GM23338 (cell line): ENCODE measurements at regions not wholly inside any gene's neighbourhood (a gene's known extent, or its start where the extent isn't known, plus 50 kb on each side); places are given as distances from the start of the nearest gene placed in this dataset.

Source experiments
- ATAC-seq: fragments of 200-7000 bp; cut with Tn5 transposase; 3 replicates; pipeline ENCODE4 v1.9.1; 2020
- DNase-seq: peaks from one replicate; pipeline ENCODE4 v3.0.0-alpha.2; 2015; ENCODE audit warnings: low spot score
- H2AFZ ChIP-seq: fragments of 200-600 bp; sonication (generic); 2 replicates; pipeline ENCODE4 v1.8.0; 2016; ENCODE audit warnings: antibody characterized with exemption, mild to moderate bottlenecking, moderate library complexity
- H3F3A ChIP-seq: fragments of 200-600 bp; sonication (generic); replicated peaks from 2 replicates; pipeline ENCODE4 v1.8.0; 2017; ENCODE audit warnings: antibody characterized with exemption, mixed run types, low read depth
- H3K27ac ChIP-seq: fragments of 200-600 bp; sonication (generic); 2 replicates; pipeline ENCODE4 v1.6.1; 2016; ENCODE audit warnings: low read depth
- H3K27me3 ChIP-seq: fragments of 200-600 bp; sonication (generic); 2 replicates; pipeline ENCODE4 v1.8.0; 2016; ENCODE audit warnings: mild to moderate bottlenecking, mixed run types, moderate library complexity; ENCODE audit not compliant: insufficient read depth
- H3K36me3 ChIP-seq: fragments of 200-600 bp; sonication (generic); 2 replicates; pipeline ENCODE4 v1.8.0; 2016; ENCODE audit warnings: mild to moderate bottlenecking; ENCODE audit not compliant: insufficient read depth
- H3K4me1 ChIP-seq: fragments of 200-600 bp; sonication (generic); 2 replicates; pipeline ENCODE4 v1.8.0; 2016; ENCODE audit warnings: mild to moderate bottlenecking, moderate library complexity; ENCODE audit not compliant: insufficient read depth
- H3K4me2 ChIP-seq: fragments of 200-600 bp; sonication (generic); 2 replicates; pipeline ENCODE4 v1.7.1; 2017; ENCODE audit warnings: mixed run types
- H3K4me3 ChIP-seq: fragments of 200-600 bp; sonication (generic); 2 replicates; pipeline ENCODE4 v1.6.1; 2016; ENCODE audit warnings: mixed run types
- H3K79me2 ChIP-seq: fragments of 200-600 bp; sonication (generic); replicated peaks from 2 replicates; pipeline ENCODE4 v1.8.0; 2017; ENCODE audit warnings: mild to moderate bottlenecking; ENCODE audit not compliant: insufficient read depth
- H3K9me2 ChIP-seq: fragments of 200-600 bp; sonication (generic); 2 replicates; pipeline ENCODE4 v1.8.0; 2017; ENCODE audit not compliant: insufficient read depth
- H4K20me1 ChIP-seq: fragments of 200-600 bp; sonication (generic); replicated peaks from 2 replicates; pipeline ENCODE4 v1.8.0; 2017; ENCODE audit warnings: mild to moderate bottlenecking; ENCODE audit not compliant: insufficient read depth
- H3K27ac Mint-ChIP-seq: 2 replicates; pipeline ENCODE4 v1.8.0; 2020; ENCODE audit warnings: inconsistent platforms, mild to moderate bottlenecking, moderate library complexity, mixed read lengths
- H3K27me3 Mint-ChIP-seq: 3 replicates; pipeline ENCODE4 v1.8.0; 2022; ENCODE audit warnings: low read depth, mild to moderate bottlenecking, moderate library complexity, mixed read lengths, inconsistent platforms; ENCODE audit not compliant: insufficient read depth, poor library complexity
- H3K36me3 Mint-ChIP-seq: 3 replicates; pipeline ENCODE4 v1.8.0; 2021; ENCODE audit warnings: low read depth, mild to moderate bottlenecking, inconsistent platforms, moderate library complexity, mixed read lengths
- H3K4me1 Mint-ChIP-seq: 3 replicates; pipeline ENCODE4 v1.8.0; 2020; ENCODE audit warnings: mild to moderate bottlenecking, inconsistent platforms, mixed read lengths
- H3K4me3 Mint-ChIP-seq: 3 replicates; pipeline ENCODE4 v1.8.0; 2021; ENCODE audit warnings: moderate library complexity, mild to moderate bottlenecking, inconsistent platforms, mixed read lengths
- H3K9me3 Mint-ChIP-seq: 3 replicates; pipeline ENCODE4 v1.8.0; 2020; ENCODE audit warnings: moderate library complexity, mild to moderate bottlenecking, inconsistent platforms, mixed read lengths
- CREB1 ChIP-seq: fragments of 250-450 bp; sonication (Bioruptor Pico); IDR thresholded peaks from 2 replicates; pipeline ENCODE4 v1.5.0; 2020; ENCODE audit warnings: low read depth, mild to moderate bottlenecking, moderate library complexity
- EZH2 ChIP-seq: fragments of 200-600 bp; sonication (generic); IDR thresholded peaks from one replicate; pipeline ENCODE4 v1.8.0; 2017; ENCODE audit warnings: antibody characterized with exemption, mild to moderate bottlenecking, low read depth; ENCODE audit not compliant: unreplicated experiment
- EZH2phosphoT487 ChIP-seq: fragments of 200-600 bp; sonication (generic); IDR thresholded peaks from one replicate; pipeline ENCODE4 v1.8.1; 2018; ENCODE audit warnings: antibody characterized with exemption; ENCODE audit not compliant: unreplicated experiment
- JUNB ChIP-seq: IDR thresholded peaks from one replicate; pipeline ENCODE4 v1.6.1; 2016; ENCODE audit warnings: antibody characterized with exemption; ENCODE audit not compliant: unreplicated experiment
- NANOG ChIP-seq: IDR thresholded peaks from 2 replicates; pipeline ENCODE4 v1.6.1; 2016; ENCODE audit warnings: antibody characterized with exemption, borderline replicate concordance
- POLR2AphosphoS5 ChIP-seq: IDR thresholded peaks from 2 replicates; pipeline ENCODE4 v1.6.1; 2016; ENCODE audit warnings: antibody characterized with exemption, low read depth
- STAT1 ChIP-seq: IDR thresholded peaks from one replicate; pipeline ENCODE4 v1.6.1; 2016; ENCODE audit warnings: antibody characterized with exemption; ENCODE audit not compliant: unreplicated experiment
- ZNF114 ChIP-seq: fragments of 250-450 bp; sonication (Bioruptor Pico); IDR thresholded peaks from 2 replicates; pipeline ENCODE4 v1.5.0; 2020; ENCODE audit warnings: mild to moderate bottlenecking, moderate library complexity
- ZNF331 ChIP-seq: fragments of 250-450 bp; sonication (Bioruptor Pico); IDR thresholded peaks from 2 replicates; pipeline ENCODE4 v1.5.0; 2020; ENCODE audit warnings: low read depth, mild to moderate bottlenecking, moderate library complexity
- TF ChIP-seq, protein P1 (sequence below): IDR thresholded peaks from 2 replicates; pipeline ENCODE4 v1.6.1; 2016; ENCODE audit warnings: antibody characterized with exemption
- TF ChIP-seq, protein P2 (sequence below): IDR thresholded peaks from one replicate; pipeline ENCODE4 v1.6.1; 2018; ENCODE audit warnings: antibody characterized with exemption; ENCODE audit not compliant: unreplicated experiment
- TF ChIP-seq, protein P3 (sequence below), 2 experiments: fragments of 200-600 bp in 1 of 2; sonication (generic) in 1 of 2; conservative IDR thresholded peaks; 2 replicates each; pipeline versions ENCODE4 v1.5.1 to v1.6.1; 2016 to 2017; ENCODE audit warnings: antibody characterized with exemption in 2 of 2, low read depth in 2 of 2, mild to moderate bottlenecking in 2 of 2, moderate library complexity in 1 of 2

DNA sequence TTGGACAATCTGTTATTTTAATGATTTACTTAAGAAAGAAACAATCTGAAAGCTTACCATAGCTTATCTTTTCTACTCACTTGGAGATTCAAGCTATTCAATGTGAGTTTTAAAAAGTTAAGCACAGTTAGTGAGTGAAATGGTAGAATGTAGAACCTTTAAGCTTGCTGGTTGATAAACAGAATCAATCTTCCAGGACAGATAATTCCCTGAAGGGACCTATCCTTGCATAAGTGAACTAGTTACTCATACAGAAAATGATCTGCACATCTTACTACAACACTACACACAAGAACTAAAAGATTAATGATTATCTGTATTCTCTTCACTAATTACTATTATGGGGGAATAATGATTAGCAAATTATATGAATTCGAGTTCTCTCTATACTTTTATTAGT lies 165.6 kb downstream of the PALM2AKAP2 start (continued):
- TF ChIP-seq, protein P1, sequence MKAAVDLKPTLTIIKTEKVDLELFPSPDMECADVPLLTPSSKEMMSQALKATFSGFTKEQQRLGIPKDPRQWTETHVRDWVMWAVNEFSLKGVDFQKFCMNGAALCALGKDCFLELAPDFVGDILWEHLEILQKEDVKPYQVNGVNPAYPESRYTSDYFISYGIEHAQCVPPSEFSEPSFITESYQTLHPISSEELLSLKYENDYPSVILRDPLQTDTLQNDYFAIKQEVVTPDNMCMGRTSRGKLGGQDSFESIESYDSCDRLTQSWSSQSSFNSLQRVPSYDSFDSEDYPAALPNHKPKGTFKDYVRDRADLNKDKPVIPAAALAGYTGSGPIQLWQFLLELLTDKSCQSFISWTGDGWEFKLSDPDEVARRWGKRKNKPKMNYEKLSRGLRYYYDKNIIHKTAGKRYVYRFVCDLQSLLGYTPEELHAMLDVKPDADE, result no peak

DNA sequence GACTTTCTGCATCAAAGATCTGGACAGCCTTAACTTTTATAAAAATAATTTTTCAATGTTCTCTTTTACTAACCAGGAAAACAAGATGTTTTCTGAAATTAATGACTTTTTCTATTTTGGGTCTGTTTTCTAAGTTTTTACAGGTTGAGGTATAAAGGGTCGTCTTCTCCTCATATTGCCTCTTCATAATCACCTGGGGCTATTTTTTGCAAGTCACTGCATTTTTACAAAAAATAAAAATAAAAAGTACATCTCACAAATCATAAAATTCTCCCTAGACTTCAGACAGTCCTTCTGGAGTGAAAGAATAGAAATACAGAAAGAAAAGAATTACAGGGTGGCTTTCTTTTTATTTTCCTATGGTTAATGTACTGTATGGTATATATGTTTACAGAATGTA lies 168.5 kb downstream of the PALM2AKAP2 start:
- Mint-ChIP-seq H3K27ac (no peak overlapping the region), H3K9me3 (no peaks in the 10 kb centered on the region), H3K4me1 (peaks cover 2% of the 10 kb centered on the region; the same call in 2 of the 3 replicates), H3K4me3 (no peak overlapping the region), H3K27me3 (no peaks in the 10 kb centered on the region), H3K36me3 (no peaks in the 10 kb centered on the region)
- Histone ChIP-seq H3K4me1 (no peaks in the 10 kb centered on the region), H3K9me2 (0 out of 2 replicates have a peak, but pooled peaks cover 5% of the 10 kb centered on the region), H3F3A (no peaks in the 10 kb centered on the region), H3K27ac (no peak overlapping the region), H3K27me3 (no peaks in the 10 kb centered on the region), H3K4me3 (no peak overlapping the region), H3K79me2 (no peaks in the 10 kb centered on the region), H3K36me3 (no peaks in the 10 kb centered on the region), H3K4me2 (no peak overlapping the region), H2AFZ (no peak overlapping the region), H4K20me1 (no peaks in the 10 kb centered on the region)
- DNase-seq, result no peak
- ATAC-seq, result no peak
- TF ChIP-seq EZH2phosphoT487 (no peak), EZH2 (no peak), CREB1 (CRISPR knock-in tag) (no peak), ZNF114 (CRISPR knock-in tag) (no peak), POLR2AphosphoS5 (no peak), STAT1 (no peak), JUNB (no peak), ZNF331 (CRISPR knock-in tag) (no peak), NANOG (no peak)
- TF ChIP-seq, protein P1, result no peak
- TF ChIP-seq, protein P2, sequence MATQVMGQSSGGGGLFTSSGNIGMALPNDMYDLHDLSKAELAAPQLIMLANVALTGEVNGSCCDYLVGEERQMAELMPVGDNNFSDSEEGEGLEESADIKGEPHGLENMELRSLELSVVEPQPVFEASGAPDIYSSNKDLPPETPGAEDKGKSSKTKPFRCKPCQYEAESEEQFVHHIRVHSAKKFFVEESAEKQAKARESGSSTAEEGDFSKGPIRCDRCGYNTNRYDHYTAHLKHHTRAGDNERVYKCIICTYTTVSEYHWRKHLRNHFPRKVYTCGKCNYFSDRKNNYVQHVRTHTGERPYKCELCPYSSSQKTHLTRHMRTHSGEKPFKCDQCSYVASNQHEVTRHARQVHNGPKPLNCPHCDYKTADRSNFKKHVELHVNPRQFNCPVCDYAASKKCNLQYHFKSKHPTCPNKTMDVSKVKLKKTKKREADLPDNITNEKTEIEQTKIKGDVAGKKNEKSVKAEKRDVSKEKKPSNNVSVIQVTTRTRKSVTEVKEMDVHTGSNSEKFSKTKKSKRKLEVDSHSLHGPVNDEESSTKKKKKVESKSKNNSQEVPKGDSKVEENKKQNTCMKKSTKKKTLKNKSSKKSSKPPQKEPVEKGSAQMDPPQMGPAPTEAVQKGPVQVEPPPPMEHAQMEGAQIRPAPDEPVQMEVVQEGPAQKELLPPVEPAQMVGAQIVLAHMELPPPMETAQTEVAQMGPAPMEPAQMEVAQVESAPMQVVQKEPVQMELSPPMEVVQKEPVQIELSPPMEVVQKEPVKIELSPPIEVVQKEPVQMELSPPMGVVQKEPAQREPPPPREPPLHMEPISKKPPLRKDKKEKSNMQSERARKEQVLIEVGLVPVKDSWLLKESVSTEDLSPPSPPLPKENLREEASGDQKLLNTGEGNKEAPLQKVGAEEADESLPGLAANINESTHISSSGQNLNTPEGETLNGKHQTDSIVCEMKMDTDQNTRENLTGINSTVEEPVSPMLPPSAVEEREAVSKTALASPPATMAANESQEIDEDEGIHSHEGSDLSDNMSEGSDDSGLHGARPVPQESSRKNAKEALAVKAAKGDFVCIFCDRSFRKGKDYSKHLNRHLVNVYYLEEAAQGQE, result no peak
- TF ChIP-seq, protein P3, sequence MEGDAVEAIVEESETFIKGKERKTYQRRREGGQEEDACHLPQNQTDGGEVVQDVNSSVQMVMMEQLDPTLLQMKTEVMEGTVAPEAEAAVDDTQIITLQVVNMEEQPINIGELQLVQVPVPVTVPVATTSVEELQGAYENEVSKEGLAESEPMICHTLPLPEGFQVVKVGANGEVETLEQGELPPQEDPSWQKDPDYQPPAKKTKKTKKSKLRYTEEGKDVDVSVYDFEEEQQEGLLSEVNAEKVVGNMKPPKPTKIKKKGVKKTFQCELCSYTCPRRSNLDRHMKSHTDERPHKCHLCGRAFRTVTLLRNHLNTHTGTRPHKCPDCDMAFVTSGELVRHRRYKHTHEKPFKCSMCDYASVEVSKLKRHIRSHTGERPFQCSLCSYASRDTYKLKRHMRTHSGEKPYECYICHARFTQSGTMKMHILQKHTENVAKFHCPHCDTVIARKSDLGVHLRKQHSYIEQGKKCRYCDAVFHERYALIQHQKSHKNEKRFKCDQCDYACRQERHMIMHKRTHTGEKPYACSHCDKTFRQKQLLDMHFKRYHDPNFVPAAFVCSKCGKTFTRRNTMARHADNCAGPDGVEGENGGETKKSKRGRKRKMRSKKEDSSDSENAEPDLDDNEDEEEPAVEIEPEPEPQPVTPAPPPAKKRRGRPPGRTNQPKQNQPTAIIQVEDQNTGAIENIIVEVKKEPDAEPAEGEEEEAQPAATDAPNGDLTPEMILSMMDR (conservative IDR thresholded peaks at IDR 0.05; ENCODE audit: low read depth in 2 of 2), result no peak
